ENCODE measurements at regions not wholly inside any gene's neighbourhood (a gene's known extent, or its start where the extent isn't known, plus 50 kb on each side); places are given as distances from the start of the nearest gene placed in this dataset.
A peak's percentile ranks its signal among the peaks of the same experiment; 100 is the strongest.

DNA sequence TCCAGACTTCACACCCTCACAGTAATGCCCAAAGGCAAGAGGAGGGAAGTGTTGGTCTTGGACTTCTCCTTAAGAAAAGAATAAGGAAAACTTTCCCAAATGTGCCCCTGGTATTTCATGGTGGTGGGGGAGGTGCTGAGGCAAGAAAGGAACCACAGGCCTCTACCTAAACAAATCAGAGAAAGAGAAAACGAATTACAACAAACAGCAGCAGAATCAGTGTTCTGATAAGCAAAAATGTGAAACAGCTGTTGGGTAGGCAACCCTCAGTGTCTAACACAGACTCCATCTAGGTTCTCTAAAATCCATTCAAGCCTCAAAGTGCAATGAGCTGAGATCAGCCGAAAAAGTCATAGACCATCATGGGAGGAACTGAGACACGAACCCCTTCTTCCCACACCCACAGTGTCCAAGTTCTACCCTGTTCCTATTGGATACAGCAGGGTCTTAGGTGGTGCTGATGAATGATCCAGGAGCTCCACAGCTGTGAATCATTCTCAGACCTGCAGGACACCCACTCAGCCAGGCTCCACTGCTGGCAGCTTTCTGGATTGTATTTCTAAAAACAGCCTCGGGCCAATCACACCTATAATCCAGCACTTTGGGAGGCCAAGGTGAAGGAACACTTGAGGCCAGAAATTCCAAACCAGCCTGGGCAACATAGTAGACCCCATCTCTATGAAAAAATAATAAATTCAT, 149.1 kb downstream of the PLPP3 start:
- Histone ChIP-seq H3K4ac (ENCODE audit: low read depth, low read length) (no peak overlapping the region), H3K4me3 (ENCODE audit: low read depth, low read length) (no peak overlapping the region), H2BK5ac (ENCODE audit: low read depth, low read length, poor library complexity) (no peak overlapping the region), H3K4me1 (ENCODE audit: control insufficient read depth in 1 of 2, insufficient read depth in 2 of 2, low read length in 2 of 2) (peaks cover 12 to 30% of the 10 kb centered on the region in 2 experiments), H3K79me1 (ENCODE audit: low read length) (peaks cover 13% of the 10 kb centered on the region), H4K8ac (ENCODE audit: low read depth, low read length) (no peak overlapping the region), H2BK12ac (ENCODE audit: low read length) (peak overlapping the region; percentile 28), H3K27me3 (ENCODE audit: insufficient read depth, low read length) (no peaks in the 10 kb centered on the region), H3K4me2 (ENCODE audit: low read length) (no peak overlapping the region), H3K18ac (ENCODE audit: low read length) (no peak overlapping the region), H3K9me3 (ENCODE audit: insufficient read depth, low read depth, low read length) (no peaks in the 10 kb centered on the region), H2BK120ac (ENCODE audit: insufficient read depth, low read length, poor library complexity) (no peak overlapping the region), H3K79me2 (ENCODE audit: control insufficient read depth, insufficient read depth, low read length, poor library complexity) (peaks cover 1% of the 10 kb centered on the region), H3K23ac (ENCODE audit: low read length) (no peak overlapping the region), H4K12ac (ENCODE audit: low read depth, low read length) (no peak overlapping the region), H3K9ac (ENCODE audit: low read length) (no peak overlapping the region), H4K91ac (ENCODE audit: low read depth, low read length) (no peak overlapping the region), H2AFZ (ENCODE audit: insufficient read depth, low read length, poor library complexity) (no peak overlapping the region), H3K14ac (ENCODE audit: low read length) (no peak overlapping the region), H2AK5ac (ENCODE audit: low read length) (no peak overlapping the region), H3K36me3 (ENCODE audit: control insufficient read depth in 1 of 2, insufficient read depth in 2 of 2, low read length in 2 of 2) (no peaks in the 10 kb centered on the region), H3K27ac (ENCODE audit: low read depth, low read length) (no peak overlapping the region)
- no CpG with 5 or more reads among the region's 4 CpGs for WGBS (ENCODE audit: extremely low coverage, insufficient coverage, insufficient read length)
- peak in 1 of 2 donors; percentile 64 for DNase-seq

DNA sequence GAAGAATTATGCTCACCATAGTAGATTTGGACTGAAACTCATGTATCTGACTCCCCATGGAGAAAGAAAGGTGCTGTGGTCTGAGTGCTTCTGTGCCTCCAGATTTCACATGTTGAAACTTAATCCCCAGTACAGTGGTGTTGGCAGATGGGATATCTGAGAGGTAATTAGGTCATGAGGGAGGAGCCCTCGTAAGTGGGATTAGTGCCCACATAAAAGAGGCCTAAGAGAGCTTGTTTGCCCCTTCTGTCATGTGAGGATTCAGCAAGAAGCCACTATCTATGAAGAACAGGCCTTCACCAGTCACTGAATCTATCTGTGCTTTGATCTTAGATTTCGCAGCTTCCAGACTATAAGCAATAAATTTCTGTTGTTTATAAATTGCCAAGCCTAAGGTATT, 150.1 kb downstream of the PLPP3 start:
- H3K79me1 ChIP-seq (ENCODE audit: low read length) = peaks cover 13% of the 10 kb centered on the region
- H3K9ac ChIP-seq (ENCODE audit: low read length) = no peak overlapping the region
- no peak overlapping the region for H2BK12ac ChIP-seq (ENCODE audit: low read length)
- no peak for DNase-seq
- no peak overlapping the region for H4K12ac ChIP-seq (ENCODE audit: low read depth, low read length)
- WGBS (ENCODE audit: extremely low coverage, insufficient coverage, insufficient read length) = no CpG with 5 or more reads among the region's 2 CpGs
- H3K14ac ChIP-seq (ENCODE audit: low read length) = no peak overlapping the region
- no peak overlapping the region for H4K91ac ChIP-seq (ENCODE audit: low read depth, low read length)
- no peak overlapping the region for H2AFZ ChIP-seq (ENCODE audit: insufficient read depth, low read length, poor library complexity)
- no peaks in the 10 kb centered on the region for H3K27me3 ChIP-seq (ENCODE audit: insufficient read depth, low read length)
- no peak overlapping the region for H3K18ac ChIP-seq (ENCODE audit: low read length)
- H3K27ac ChIP-seq (ENCODE audit: low read depth, low read length) = no peak overlapping the region
- H3K4me3 ChIP-seq (ENCODE audit: low read depth, low read length) = no peak overlapping the region
- no peaks in the 10 kb centered on the region for H3K36me3 ChIP-seq (ENCODE audit: control insufficient read depth in 1 of 2, insufficient read depth in 2 of 2, low read length in 2 of 2)
- no peak overlapping the region for H4K8ac ChIP-seq (ENCODE audit: low read depth, low read length)
- no peak overlapping the region for H2BK120ac ChIP-seq (ENCODE audit: insufficient read depth, low read length, poor library complexity)
- H3K4me2 ChIP-seq (ENCODE audit: low read length) = no peak overlapping the region
- peaks cover 1% of the 10 kb centered on the region for H3K79me2 ChIP-seq (ENCODE audit: control insufficient read depth, insufficient read depth, low read length, poor library complexity)
- H2AK5ac ChIP-seq (ENCODE audit: low read length) = no peak overlapping the region
- no peak overlapping the region for H3K4ac ChIP-seq (ENCODE audit: low read depth, low read length)
- no peaks in the 10 kb centered on the region for H3K9me3 ChIP-seq (ENCODE audit: insufficient read depth, low read depth, low read length)
- H2BK5ac ChIP-seq (ENCODE audit: low read depth, low read length, poor library complexity) = no peak overlapping the region
- H3K23ac ChIP-seq (ENCODE audit: low read length) = no peak overlapping the region
- peaks cover 7 to 27% of the 10 kb centered on the region in 2 experiments for H3K4me1 ChIP-seq (ENCODE audit: control insufficient read depth in 1 of 2, insufficient read depth in 2 of 2, low read length in 2 of 2)

DNA sequence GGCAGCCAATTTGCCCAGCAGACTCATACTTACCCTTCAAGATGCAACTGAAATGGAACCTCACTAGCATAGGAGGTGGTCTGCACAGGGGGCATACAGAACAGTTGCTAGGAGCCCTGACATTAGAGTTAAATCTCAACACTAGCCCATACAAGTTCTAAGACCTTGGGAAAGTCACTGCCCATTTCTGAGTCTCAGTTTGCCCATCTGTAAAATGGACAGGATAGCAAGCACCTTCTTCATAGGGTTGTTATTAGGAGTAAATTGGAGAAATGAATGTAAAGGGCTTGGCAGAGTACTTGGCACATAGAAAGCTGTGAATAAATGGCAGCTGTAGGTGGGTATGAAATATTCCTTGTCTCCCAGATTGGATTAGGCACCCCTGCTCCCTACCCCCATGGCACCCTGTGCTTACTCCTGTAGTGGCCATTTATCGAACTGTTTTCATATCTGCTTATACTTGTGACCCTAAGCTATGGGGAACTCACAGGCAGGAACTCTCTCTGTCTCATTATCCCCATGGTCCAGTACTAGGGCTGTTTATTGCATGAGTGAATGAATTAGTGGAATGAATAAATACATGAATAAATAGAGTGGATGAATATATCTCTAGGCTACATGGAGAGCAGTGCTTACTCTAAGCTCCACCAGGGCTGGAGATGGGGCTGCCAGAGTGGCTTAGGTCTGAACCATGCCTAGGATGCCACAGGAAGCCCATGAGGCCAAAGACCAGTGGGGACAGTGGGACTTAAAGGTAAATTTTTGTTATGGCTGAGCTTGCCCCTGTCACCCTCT, 152.6 kb downstream of the PLPP3 start:
- no peak for DNase-seq
- H2AFZ ChIP-seq (ENCODE audit: insufficient read depth, low read length, poor library complexity) = no peak overlapping the region
- no peak overlapping the region for H3K27ac ChIP-seq (ENCODE audit: low read depth, low read length)
- no peak overlapping the region for H3K4me2 ChIP-seq (ENCODE audit: low read length)
- no peaks in the 10 kb centered on the region for H3K79me1 ChIP-seq (ENCODE audit: low read length)
- H4K8ac ChIP-seq (ENCODE audit: low read depth, low read length) = no peak overlapping the region
- WGBS (ENCODE audit: extremely low coverage, insufficient coverage, insufficient read length) = no CpG with 5 or more reads among the region's 1 CpG
- H3K79me2 ChIP-seq (ENCODE audit: control insufficient read depth, insufficient read depth, low read length, poor library complexity) = no peaks in the 10 kb centered on the region
- H3K4me3 ChIP-seq (ENCODE audit: low read depth, low read length) = no peak overlapping the region
- peaks cover 0 to 9% of the 10 kb centered on the region in 2 experiments for H3K4me1 ChIP-seq (ENCODE audit: control insufficient read depth in 1 of 2, insufficient read depth in 2 of 2, low read length in 2 of 2)
- H3K14ac ChIP-seq (ENCODE audit: low read length) = no peak overlapping the region
- H2AK5ac ChIP-seq (ENCODE audit: low read length) = no peak overlapping the region
- no peak overlapping the region for H3K4ac ChIP-seq (ENCODE audit: low read depth, low read length)
- no peak overlapping the region for H3K18ac ChIP-seq (ENCODE audit: low read length)
- no peak overlapping the region for H3K9ac ChIP-seq (ENCODE audit: low read length)
- H4K12ac ChIP-seq (ENCODE audit: low read depth, low read length) = no peak overlapping the region
- no peaks in the 10 kb centered on the region for H3K27me3 ChIP-seq (ENCODE audit: insufficient read depth, low read length)
- H2BK12ac ChIP-seq (ENCODE audit: low read length) = no peak overlapping the region
- no peak overlapping the region for H2BK5ac ChIP-seq (ENCODE audit: low read depth, low read length, poor library complexity)
- H3K36me3 ChIP-seq (ENCODE audit: control insufficient read depth in 1 of 2, insufficient read depth in 2 of 2, low read length in 2 of 2) = no peaks in the 10 kb centered on the region
- H4K91ac ChIP-seq (ENCODE audit: low read depth, low read length) = no peak overlapping the region
- no peak overlapping the region for H2BK120ac ChIP-seq (ENCODE audit: insufficient read depth, low read length, poor library complexity)
- peaks cover 1% of the 10 kb centered on the region for H3K9me3 ChIP-seq (ENCODE audit: insufficient read depth, low read depth, low read length)
- H3K23ac ChIP-seq (ENCODE audit: low read length) = peak overlapping the region; percentile 46

DNA sequence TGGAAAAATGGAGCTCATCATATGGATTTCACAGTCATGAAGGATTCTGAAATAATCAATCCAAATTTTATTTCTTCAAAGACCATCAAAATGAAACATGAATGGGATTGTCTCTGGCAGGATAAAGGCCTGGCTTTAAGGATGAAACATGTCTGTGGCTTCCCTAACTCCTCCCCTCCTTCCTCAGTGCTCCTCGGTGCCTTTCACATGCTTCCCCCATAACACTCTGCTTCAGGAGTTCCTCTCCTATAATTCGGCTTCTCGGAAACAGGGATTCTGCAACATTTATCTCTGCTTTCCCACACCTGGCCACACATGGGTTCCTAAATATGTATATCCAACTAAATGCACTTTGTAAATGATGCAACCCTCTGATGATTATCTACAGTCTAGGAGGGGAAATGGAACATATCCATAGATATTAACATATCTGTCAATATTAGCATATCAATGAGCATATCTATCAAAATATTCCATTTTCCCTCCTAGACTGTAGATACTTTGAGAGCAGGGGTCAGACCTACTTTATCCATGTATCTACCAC, 153.8 kb downstream of the PLPP3 start:
- no peaks in the 10 kb centered on the region for H3K27me3 ChIP-seq (ENCODE audit: insufficient read depth, low read length)
- no peaks in the 10 kb centered on the region for H3K79me2 ChIP-seq (ENCODE audit: control insufficient read depth, insufficient read depth, low read length, poor library complexity)
- no peak overlapping the region for H2BK5ac ChIP-seq (ENCODE audit: low read depth, low read length, poor library complexity)
- no peaks in the 10 kb centered on the region for H3K36me3 ChIP-seq (ENCODE audit: control insufficient read depth in 1 of 2, insufficient read depth in 2 of 2, low read length in 2 of 2)
- no peak overlapping the region for H4K91ac ChIP-seq (ENCODE audit: low read depth, low read length)
- no peak overlapping the region for H4K8ac ChIP-seq (ENCODE audit: low read depth, low read length)
- H3K4ac ChIP-seq (ENCODE audit: low read depth, low read length) = no peak overlapping the region
- H3K4me3 ChIP-seq (ENCODE audit: low read depth, low read length) = no peak overlapping the region
- no peak overlapping the region for H3K14ac ChIP-seq (ENCODE audit: low read length)
- H3K9ac ChIP-seq (ENCODE audit: low read length) = no peak overlapping the region
- H2BK12ac ChIP-seq (ENCODE audit: low read length) = no peak overlapping the region
- H3K79me1 ChIP-seq (ENCODE audit: low read length) = no peaks in the 10 kb centered on the region
- no peak overlapping the region for H3K18ac ChIP-seq (ENCODE audit: low read length)
- DNase-seq = no peak
- no peak overlapping the region for H3K4me2 ChIP-seq (ENCODE audit: low read length)
- peaks cover 0 to 6% of the 10 kb centered on the region in 2 experiments for H3K4me1 ChIP-seq (ENCODE audit: control insufficient read depth in 1 of 2, insufficient read depth in 2 of 2, low read length in 2 of 2)
- no peak overlapping the region for H3K23ac ChIP-seq (ENCODE audit: low read length)
- peaks cover 1% of the 10 kb centered on the region for H3K9me3 ChIP-seq (ENCODE audit: insufficient read depth, low read depth, low read length)
- no peak overlapping the region for H2AFZ ChIP-seq (ENCODE audit: insufficient read depth, low read length, poor library complexity)
- WGBS (ENCODE audit: extremely low coverage, insufficient coverage, insufficient read length) = no CpG with 5 or more reads among the region's 3 CpGs
- no peak overlapping the region for H3K27ac ChIP-seq (ENCODE audit: low read depth, low read length)
- H2BK120ac ChIP-seq (ENCODE audit: insufficient read depth, low read length, poor library complexity) = no peak overlapping the region
- H2AK5ac ChIP-seq (ENCODE audit: low read length) = no peak overlapping the region
- H4K12ac ChIP-seq (ENCODE audit: low read depth, low read length) = no peak overlapping the region

All from trophoblast cell (in vitro differentiated cells and primary cell).